Ectodermal cell (in vitro differentiated cells): ENCODE measurements at regions not wholly inside any gene's neighbourhood (a gene's known extent, or its start where the extent isn't known, plus 50 kb on each side); places are given as distances from the start of the nearest gene placed in this dataset.

Experiments used
- H3K27ac ChIP-seq: 2 replicates; pipeline ENCODE4 v1.7.0; 2013; ENCODE audit warnings: mild to moderate bottlenecking, low read depth, low read length; ENCODE audit not compliant: insufficient read depth, poor library complexity, severe bottlenecking
- H3K27me3 ChIP-seq: 2 replicates; pipeline ENCODE4 v1.7.0; 2013; ENCODE audit warnings: mild to moderate bottlenecking, low read length; ENCODE audit not compliant: insufficient read depth, control insufficient read depth, poor library complexity, severe bottlenecking
- H3K36me3 ChIP-seq: one replicate; pipeline ENCODE4 v1.7.0; 2013; ENCODE audit warnings: low read length; ENCODE audit not compliant: control insufficient read depth, insufficient read depth
- H3K4me1 ChIP-seq: one replicate; pipeline ENCODE4 v1.7.0; 2013; ENCODE audit warnings: low read length; ENCODE audit not compliant: control insufficient read depth, insufficient read depth
- H3K4me3 ChIP-seq: 2 replicates; pipeline ENCODE4 v1.7.0; 2013; ENCODE audit warnings: low read depth, low read length, control low read depth; ENCODE audit not compliant: insufficient read depth
- H3K9me3 ChIP-seq: 2 replicates; pipeline ENCODE4 v1.7.0; 2013; ENCODE audit warnings: mild to moderate bottlenecking, low read length, moderate library complexity; ENCODE audit not compliant: control insufficient read depth
- WGBS, 2 experiments: methylation state at CpG; one replicate each; pipeline ENCODE4 v1.1.7; 2013; ENCODE audit warnings: missing lambda C conversion rate in 2 of 2; 5-methylcytosine and 5-hydroxymethylcytosine counted together

GRCh38 chr14:76551906-76552305 is 176.0 kb downstream of the ESRRB start:
- Histone ChIP-seq H3K27me3 (no peaks in the 10 kb centered on the region), H3K4me1 (peaks cover 4% of the 10 kb centered on the region), H3K4me3 (no peak overlapping the region), H3K27ac (no peak overlapping the region), H3K36me3 (no peaks in the 10 kb centered on the region), H3K9me3 (no peaks in the 10 kb centered on the region)
- WGBS, 2 experiments: 22 to 28% methylated on average over 4 of the region's 4 CpGs

GRCh38 chr14:76564471-76565422 is 188.8 kb downstream of the ESRRB start:
- Histone ChIP-seq H3K27me3 (no peaks in the 10 kb centered on the region), H3K27ac (no peak overlapping the region), H3K4me1 (no peaks in the 10 kb centered on the region), H3K4me3 (no peak overlapping the region), H3K9me3 (no peaks in the 10 kb centered on the region), H3K36me3 (no peaks in the 10 kb centered on the region)
- 87 to 93% methylated on average over 18 of the region's 18 CpGs for WGBS, 2 experiments

GRCh38 chr14:76566439-76566838 is 190.5 kb downstream of the ESRRB start:
- WGBS, 2 experiments: 92 to 93% methylated on average over 4 of the region's 4 CpGs
- Histone ChIP-seq H3K27ac (no peak overlapping the region), H3K36me3 (no peaks in the 10 kb centered on the region), H3K27me3 (no peaks in the 10 kb centered on the region), H3K4me1 (no peaks in the 10 kb centered on the region), H3K9me3 (no peaks in the 10 kb centered on the region), H3K4me3 (no peak overlapping the region)

GRCh38 chr14:76574416-76575095 is 186.7 kb upstream of the VASH1 start:
- no peaks in the 10 kb centered on the region for H3K36me3 ChIP-seq
- no peak overlapping the region for H3K27ac ChIP-seq
- H3K9me3 ChIP-seq: no peaks in the 10 kb centered on the region
- H3K4me3 ChIP-seq: no peak overlapping the region
- no peaks in the 10 kb centered on the region for H3K4me1 ChIP-seq
- WGBS, 2 experiments: 88 to 89% methylated on average over 22 of the region's 22 CpGs
- H3K27me3 ChIP-seq: no peaks in the 10 kb centered on the region

DNA sequence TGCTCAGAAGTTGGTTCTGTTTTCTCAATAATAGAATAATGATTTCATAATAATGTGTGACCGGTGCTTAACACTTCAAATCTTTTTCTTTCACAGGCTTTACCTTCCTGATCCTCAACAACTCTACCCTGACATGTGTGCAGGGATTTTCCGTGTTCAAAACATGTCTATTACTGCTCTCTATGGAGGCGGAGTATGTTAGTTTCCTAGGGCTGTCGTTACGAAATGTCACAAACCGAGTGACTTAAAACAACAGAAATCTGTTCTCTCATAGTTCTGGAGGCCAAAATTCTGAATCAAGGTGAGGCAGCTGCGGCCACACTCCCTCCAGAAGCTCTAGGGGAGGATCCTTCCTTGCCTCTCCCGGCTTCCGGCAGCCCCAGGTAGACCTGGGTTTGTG is 186.2 kb upstream of the VASH1 start:
- H3K27me3 ChIP-seq: no peaks in the 10 kb centered on the region
- no peaks in the 10 kb centered on the region for H3K4me1 ChIP-seq
- no peak overlapping the region for H3K4me3 ChIP-seq
- 90 to 93% methylated on average over 9 of the region's 9 CpGs for WGBS, 2 experiments
- H3K9me3 ChIP-seq: no peaks in the 10 kb centered on the region
- H3K27ac ChIP-seq: no peak overlapping the region
- no peaks in the 10 kb centered on the region for H3K36me3 ChIP-seq

GRCh38 chr14:76576047-76576741 is 185.1 kb upstream of the VASH1 start:
- Histone ChIP-seq H3K27ac (no peak overlapping the region), H3K36me3 (no peaks in the 10 kb centered on the region), H3K9me3 (no peaks in the 10 kb centered on the region), H3K4me1 (no peaks in the 10 kb centered on the region), H3K27me3 (no peaks in the 10 kb centered on the region), H3K4me3 (no peak overlapping the region)
- WGBS, 2 experiments: 81 to 85% methylated on average over 8 of the region's 8 CpGs

- H3K4me1 ChIP-seq: no peaks in the 10 kb centered on the region
- no peaks in the 10 kb centered on the region for H3K36me3 ChIP-seq
- H3K27ac ChIP-seq: no peak overlapping the region
- WGBS, 2 experiments: 90 to 94% methylated on average over 2 of the region's 2 CpGs
- no peak overlapping the region for H3K4me3 ChIP-seq
- H3K27me3 ChIP-seq: no peaks in the 10 kb centered on the region
- H3K9me3 ChIP-seq: no peaks in the 10 kb centered on the region
These were observed 184.2 kb upstream of the VASH1 start for GRCh38 chr14:76577090-76577489.

DNA sequence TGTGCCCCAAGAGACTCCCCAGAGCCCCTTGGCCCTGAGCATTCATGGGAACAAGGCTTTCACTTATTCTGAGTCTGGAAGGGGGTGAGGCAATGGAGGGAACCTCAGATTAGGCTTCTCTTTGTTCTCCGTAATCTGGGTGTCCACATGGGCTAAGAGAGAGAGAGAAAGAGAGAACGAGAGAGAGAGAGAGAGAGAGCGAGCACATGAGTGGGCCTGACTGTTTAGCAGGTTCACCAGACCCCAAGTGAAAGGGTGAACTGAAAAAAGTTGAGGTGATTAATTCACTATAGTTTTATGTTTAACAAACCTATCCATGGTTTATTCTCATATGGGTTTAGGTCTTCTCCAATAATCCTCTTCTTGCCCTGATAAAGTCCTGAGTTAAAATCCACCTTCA is 183.4 kb upstream of the VASH1 start:
- no peaks in the 10 kb centered on the region for H3K9me3 ChIP-seq
- WGBS, 2 experiments: 86 to 95% methylated on average over 3 of the region's 3 CpGs

GRCh38 chr14:76580399-76580798 is 180.9 kb upstream of the VASH1 start:
- Histone ChIP-seq H3K27me3 (no peaks in the 10 kb centered on the region), H3K27ac (no peak overlapping the region), H3K4me1 (no peaks in the 10 kb centered on the region), H3K36me3 (no peaks in the 10 kb centered on the region), H3K4me3 (no peak overlapping the region), H3K9me3 (no peaks in the 10 kb centered on the region)
- WGBS, 2 experiments: 91 to 95% methylated on average over 2 of the region's 2 CpGs

More for the DNA sequence above, 183.4 kb upstream of the VASH1 start:
- Histone ChIP-seq H3K27ac (no peak overlapping the region), H3K4me1 (no peaks in the 10 kb centered on the region), H3K36me3 (no peaks in the 10 kb centered on the region), H3K27me3 (no peaks in the 10 kb centered on the region), H3K4me3 (no peak overlapping the region)

- H3K4me3 ChIP-seq: no peak overlapping the region
- no peaks in the 10 kb centered on the region for H3K9me3 ChIP-seq
- H3K36me3 ChIP-seq: no peaks in the 10 kb centered on the region
- H3K4me1 ChIP-seq: no peaks in the 10 kb centered on the region
- WGBS, 2 experiments: 100% methylated on average over 1 of the region's 1 CpG; no CpG with 5 or more reads in 1 of the 2 experiments
- no peak overlapping the region for H3K27ac ChIP-seq
- H3K27me3 ChIP-seq: no peaks in the 10 kb centered on the region
These were observed 180.3 kb upstream of the VASH1 start for GRCh38 chr14:76580967-76581366.
